ENCODE measurements at regions not wholly inside any gene's neighbourhood (a gene's known extent, or its start where the extent isn't known, plus 50 kb on each side); places are given as distances from the start of the nearest gene placed in this dataset.
A peak's percentile ranks its signal among the peaks of the same experiment; 100 is the strongest.

GRCh38 chr10:123523833-123524232 lies 142.3 kb upstream of the GPR26 start:
- Histone ChIP-seq H3K9me3 (ENCODE audit: control insufficient read depth in 1 of 2, insufficient read depth in 1 of 2, low read length in 2 of 2) (no peaks in the 10 kb centered on the region), H3K4me1 (ENCODE audit: insufficient read depth, low read length) (no peaks in the 10 kb centered on the region), H3K27me3 (ENCODE audit: control insufficient read depth in 1 of 2, insufficient read depth in 2 of 2, low read length in 2 of 2) (no peaks in the 10 kb centered on the region), H3K27ac (ENCODE audit: low read depth in 1 of 2, low read length in 2 of 2) (no peak overlapping the region), H3K4me3 (ENCODE audit: low read length) (no peak overlapping the region), H3K36me3 (ENCODE audit: insufficient read depth, low read length) (no peaks in the 10 kb centered on the region)
- peaks cover 28% of the 10 kb centered on the region for H3K27me3 Mint-ChIP-seq
- intact Hi-C loops (cut with DNase I, micrococcal nuclease): no loop called here
- H3K36me3 Mint-ChIP-seq (ENCODE audit: low read depth): no peaks in the 10 kb centered on the region
- ChIA-PET POLR2A (no interaction called here), CTCF (no interaction called here)
- no peaks in the 10 kb centered on the region for H3K4me1 Mint-ChIP-seq (ENCODE audit: low read depth)
- ATAC-seq (ENCODE audit: poor library complexity): no peak
- DNase-seq: no peak
- no peaks in the 10 kb centered on the region for H3K9me3 Mint-ChIP-seq
- H3K27ac Mint-ChIP-seq: no peak overlapping the region
- no peak overlapping the region for H3K4me3 Mint-ChIP-seq
- no peak for TF ChIP-seq CTCF (IDR thresholded peaks at IDR 0.05)

- H3K27me3 ChIP-seq (ENCODE audit: control insufficient read depth in 1 of 2, insufficient read depth in 2 of 2, low read length in 2 of 2): peaks cover 4 to 15% of the 10 kb centered on the region in 2 experiments
- H3K27me3 Mint-ChIP-seq: peaks cover 49% of the 10 kb centered on the region
- H3K27ac ChIP-seq (ENCODE audit: low read depth in 1 of 2, low read length in 2 of 2): no peak overlapping the region
- H3K4me3 ChIP-seq (ENCODE audit: low read length): no peak overlapping the region
- intact Hi-C loops (cut with DNase I, micrococcal nuclease): no loop called here
- no peaks in the 10 kb centered on the region for H3K9me3 ChIP-seq (ENCODE audit: control insufficient read depth in 1 of 2, insufficient read depth in 1 of 2, low read length in 2 of 2)
- ChIA-PET CTCF (no interaction called here), POLR2A (no interaction called here)
- DNase-seq: no peak
- ATAC-seq (ENCODE audit: poor library complexity): no peak
- no peak for TF ChIP-seq CTCF (IDR thresholded peaks at IDR 0.05)
- no peaks in the 10 kb centered on the region for H3K36me3 Mint-ChIP-seq (ENCODE audit: low read depth)
- H3K4me3 Mint-ChIP-seq: no peak overlapping the region
- H3K4me1 ChIP-seq (ENCODE audit: insufficient read depth, low read length): no peaks in the 10 kb centered on the region
- H3K27ac Mint-ChIP-seq: no peak overlapping the region
- H3K9me3 Mint-ChIP-seq: no peaks in the 10 kb centered on the region
- no peaks in the 10 kb centered on the region for H3K4me1 Mint-ChIP-seq (ENCODE audit: low read depth)
- H3K36me3 ChIP-seq (ENCODE audit: insufficient read depth, low read length): no peaks in the 10 kb centered on the region
These were observed 139.6 kb upstream of the GPR26 start for GRCh38 chr10:123526356-123527064.

DNA sequence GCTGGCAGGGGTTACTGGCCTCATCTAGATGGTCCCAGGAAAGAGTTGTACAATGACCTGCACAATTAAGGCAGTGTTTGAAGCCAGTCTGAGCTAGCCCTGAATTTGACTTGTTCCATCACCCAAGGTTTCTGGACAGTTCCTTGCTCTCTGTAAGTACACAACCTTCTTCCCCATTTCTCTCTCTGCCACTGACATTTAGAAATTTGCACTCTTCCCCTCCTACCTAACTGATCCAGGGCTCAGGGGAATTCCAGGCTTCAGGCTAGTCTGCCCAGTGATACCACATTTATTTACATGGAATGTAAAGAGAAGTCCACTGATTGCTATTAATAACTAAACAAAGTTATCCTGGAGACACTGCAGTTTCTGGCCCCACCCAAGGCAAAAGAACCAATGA lies 139.0 kb upstream of the GPR26 start:
- intact Hi-C loops (cut with DNase I, micrococcal nuclease): no loop called here
- ChIA-PET POLR2A (no interaction called here), CTCF (no interaction called here)
- Mint-ChIP-seq H3K4me1 (ENCODE audit: low read depth) (no peaks in the 10 kb centered on the region), H3K36me3 (ENCODE audit: low read depth) (no peaks in the 10 kb centered on the region), H3K27ac (no peak overlapping the region), H3K4me3 (no peak overlapping the region), H3K9me3 (no peaks in the 10 kb centered on the region), H3K27me3 (peaks cover 55% of the 10 kb centered on the region)
- H3K4me1 ChIP-seq (ENCODE audit: insufficient read depth, low read length): no peaks in the 10 kb centered on the region
- H3K27me3 ChIP-seq (ENCODE audit: control insufficient read depth in 1 of 2, insufficient read depth in 2 of 2, low read length in 2 of 2): peaks cover 4 to 17% of the 10 kb centered on the region in 2 experiments
- DNase-seq (peak in 1 of 14 experiments; percentile 6), ATAC-seq (ENCODE audit: poor library complexity) (no peak)
- no peak overlapping the region for H3K4me3 ChIP-seq (ENCODE audit: low read length)
- no peak overlapping the region for H3K27ac ChIP-seq (ENCODE audit: low read depth in 1 of 2, low read length in 2 of 2)
- no peak for TF ChIP-seq CTCF (IDR thresholded peaks at IDR 0.05)
- H3K9me3 ChIP-seq (ENCODE audit: control insufficient read depth in 1 of 2, insufficient read depth in 1 of 2, low read length in 2 of 2): no peaks in the 10 kb centered on the region
- no peaks in the 10 kb centered on the region for H3K36me3 ChIP-seq (ENCODE audit: insufficient read depth, low read length)
